ENCODE measurements at regions not wholly inside any gene's neighbourhood (a gene's known extent, or its start where the extent isn't known, plus 50 kb on each side); places are given as distances from the start of the nearest gene placed in this dataset.

DNA sequence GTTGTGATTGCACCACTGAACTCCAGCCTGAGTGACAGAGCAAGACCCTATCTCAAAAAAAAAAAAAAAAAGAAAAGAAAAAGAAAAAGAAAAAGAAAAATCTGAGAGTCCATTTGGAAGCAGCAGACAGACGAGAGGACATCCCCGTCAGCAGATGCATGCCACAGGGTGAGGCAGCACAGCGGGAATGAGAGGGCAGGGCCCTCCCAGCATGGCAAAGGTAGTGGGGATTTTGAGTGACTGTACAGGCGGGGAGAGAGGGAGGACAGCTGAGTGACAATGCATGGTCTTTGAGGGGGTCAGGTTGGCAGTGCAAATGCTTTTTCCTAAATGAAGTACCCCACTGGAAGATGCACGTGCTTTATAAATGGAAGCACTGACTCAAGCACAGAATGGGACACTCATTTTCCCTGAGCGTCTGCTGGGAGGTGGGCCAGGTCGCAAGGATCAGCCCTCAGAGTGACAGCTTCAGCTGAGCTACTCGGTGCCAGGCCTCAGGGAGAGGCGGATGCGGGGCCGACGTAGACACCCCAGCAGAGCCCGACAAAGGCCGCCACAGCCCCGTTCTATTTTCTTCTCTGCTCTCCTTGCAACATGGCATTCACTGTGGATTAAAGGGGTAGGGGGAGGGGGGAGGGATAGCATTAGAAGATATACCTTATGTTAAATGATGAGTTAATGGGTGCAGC lies 113.5 kb downstream of the SHANK2 start:
- no peaks in the 10 kb centered on the region for H3K4me1 Mint-ChIP-seq (ENCODE audit: unreplicated experiment)
- H3K27ac Mint-ChIP-seq, result no peak overlapping the region
- no peak overlapping the region for H3K4me3 Mint-ChIP-seq
- TF ChIP-seq, protein P1, sequence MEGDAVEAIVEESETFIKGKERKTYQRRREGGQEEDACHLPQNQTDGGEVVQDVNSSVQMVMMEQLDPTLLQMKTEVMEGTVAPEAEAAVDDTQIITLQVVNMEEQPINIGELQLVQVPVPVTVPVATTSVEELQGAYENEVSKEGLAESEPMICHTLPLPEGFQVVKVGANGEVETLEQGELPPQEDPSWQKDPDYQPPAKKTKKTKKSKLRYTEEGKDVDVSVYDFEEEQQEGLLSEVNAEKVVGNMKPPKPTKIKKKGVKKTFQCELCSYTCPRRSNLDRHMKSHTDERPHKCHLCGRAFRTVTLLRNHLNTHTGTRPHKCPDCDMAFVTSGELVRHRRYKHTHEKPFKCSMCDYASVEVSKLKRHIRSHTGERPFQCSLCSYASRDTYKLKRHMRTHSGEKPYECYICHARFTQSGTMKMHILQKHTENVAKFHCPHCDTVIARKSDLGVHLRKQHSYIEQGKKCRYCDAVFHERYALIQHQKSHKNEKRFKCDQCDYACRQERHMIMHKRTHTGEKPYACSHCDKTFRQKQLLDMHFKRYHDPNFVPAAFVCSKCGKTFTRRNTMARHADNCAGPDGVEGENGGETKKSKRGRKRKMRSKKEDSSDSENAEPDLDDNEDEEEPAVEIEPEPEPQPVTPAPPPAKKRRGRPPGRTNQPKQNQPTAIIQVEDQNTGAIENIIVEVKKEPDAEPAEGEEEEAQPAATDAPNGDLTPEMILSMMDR (conservative IDR thresholded peaks at IDR 0.05), result no peak
- H3K27me3 Mint-ChIP-seq, result no peaks in the 10 kb centered on the region
- H3K9me3 Mint-ChIP-seq, result no peaks in the 10 kb centered on the region
- peaks cover 6% of the 10 kb centered on the region for H3K36me3 Mint-ChIP-seq
- no peak for DNase-seq (ENCODE audit: extremely low spot score, unreplicated experiment)

DNA sequence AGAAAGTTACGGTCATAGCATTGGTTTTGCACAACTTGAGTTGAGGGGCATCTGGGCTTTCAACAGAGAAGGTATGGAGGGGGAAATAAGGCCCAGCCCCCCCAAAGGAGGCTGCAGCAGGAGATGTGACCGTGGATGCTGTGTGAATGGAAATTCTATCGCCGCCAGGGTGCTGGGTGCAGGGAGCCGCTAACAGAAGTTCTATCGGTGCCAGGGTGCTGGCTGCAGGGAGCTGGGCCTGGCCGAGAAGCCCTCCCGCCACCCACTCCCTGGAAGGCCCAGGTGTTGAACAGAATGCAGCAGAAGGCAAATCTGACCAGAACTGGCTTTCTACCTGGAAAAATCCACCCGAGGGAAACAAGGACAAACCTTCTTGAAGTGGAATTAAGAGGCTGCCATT lies 115.0 kb downstream of the SHANK2 start:
- TF ChIP-seq, protein P1 (conservative IDR thresholded peaks at IDR 0.05), result no peak
- Mint-ChIP-seq H3K36me3 (peaks cover 6% of the 10 kb centered on the region), H3K9me3 (no peaks in the 10 kb centered on the region), H3K27ac (no peak overlapping the region), H3K4me3 (no peak overlapping the region), H3K4me1 (ENCODE audit: unreplicated experiment) (peaks cover 4% of the 10 kb centered on the region), H3K27me3 (no peaks in the 10 kb centered on the region)
- no peak for DNase-seq (ENCODE audit: extremely low spot score, unreplicated experiment)

DNA sequence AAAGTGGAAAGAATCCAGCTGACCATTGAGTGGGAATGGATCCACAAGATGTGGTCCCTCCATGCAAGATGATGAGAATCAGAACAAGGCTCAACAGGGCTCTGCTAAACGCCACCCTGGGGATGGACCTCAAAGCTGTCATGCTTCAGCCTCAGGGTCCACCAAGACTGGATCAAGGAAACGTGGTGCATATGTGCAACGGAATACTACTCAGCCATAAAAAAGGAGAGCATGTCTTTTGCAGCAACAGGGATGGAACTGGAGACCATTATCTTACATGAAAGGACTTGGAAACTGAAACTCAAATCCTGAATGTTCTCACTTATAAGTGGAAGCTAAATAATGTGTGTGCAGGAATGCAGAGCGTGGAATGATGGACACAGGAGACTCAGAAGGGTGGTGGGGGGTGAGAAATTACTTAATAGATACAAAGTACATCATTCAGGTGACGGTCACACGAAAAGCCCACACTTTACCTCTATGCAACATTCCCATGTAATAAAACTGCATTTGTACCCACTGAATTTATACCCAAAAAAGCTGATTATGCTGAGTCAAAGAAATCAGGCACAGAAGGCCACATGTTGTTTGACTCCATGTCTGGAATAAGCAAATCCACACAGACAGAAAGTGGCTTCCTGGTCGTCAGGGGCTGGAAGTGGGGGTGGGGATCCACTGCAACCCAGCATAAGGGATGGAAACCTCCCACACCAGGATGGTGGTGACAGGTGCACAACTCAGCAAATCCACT lies 116.1 kb downstream of the SHANK2 start:
- no peaks in the 10 kb centered on the region for H3K9me3 Mint-ChIP-seq
- TF ChIP-seq, protein P1 (conservative IDR thresholded peaks at IDR 0.05), result no peak
- H3K27ac Mint-ChIP-seq, result no peak overlapping the region
- no peaks in the 10 kb centered on the region for H3K27me3 Mint-ChIP-seq
- DNase-seq (ENCODE audit: extremely low spot score, unreplicated experiment), result no peak
- H3K4me1 Mint-ChIP-seq (ENCODE audit: unreplicated experiment), result peaks cover 13% of the 10 kb centered on the region
- peaks cover 6% of the 10 kb centered on the region for H3K36me3 Mint-ChIP-seq
- H3K4me3 Mint-ChIP-seq, result no peak overlapping the region

DNA sequence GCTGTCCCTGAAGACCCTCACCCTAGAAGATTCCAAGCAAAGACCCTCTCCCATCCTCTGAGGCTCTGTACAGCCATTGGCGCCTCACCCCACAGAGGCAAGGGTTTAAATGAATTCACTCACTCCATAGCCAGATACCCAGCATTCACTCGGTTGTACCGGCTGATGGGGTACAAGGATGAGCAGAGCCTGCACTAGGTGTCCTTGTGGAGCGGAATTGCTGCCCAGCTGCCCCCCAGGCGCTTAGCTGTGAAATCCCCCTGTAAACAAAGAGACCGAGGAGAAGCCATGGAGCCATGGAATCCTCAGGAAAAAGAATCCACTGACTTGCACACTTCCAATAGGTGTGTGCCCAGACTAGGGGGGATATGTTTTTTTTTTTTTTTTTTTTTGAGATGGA lies 117.3 kb downstream of the SHANK2 start:
- H3K4me1 Mint-ChIP-seq (ENCODE audit: unreplicated experiment), result peaks cover 14% of the 10 kb centered on the region
- no peak overlapping the region for H3K4me3 Mint-ChIP-seq

DNA sequence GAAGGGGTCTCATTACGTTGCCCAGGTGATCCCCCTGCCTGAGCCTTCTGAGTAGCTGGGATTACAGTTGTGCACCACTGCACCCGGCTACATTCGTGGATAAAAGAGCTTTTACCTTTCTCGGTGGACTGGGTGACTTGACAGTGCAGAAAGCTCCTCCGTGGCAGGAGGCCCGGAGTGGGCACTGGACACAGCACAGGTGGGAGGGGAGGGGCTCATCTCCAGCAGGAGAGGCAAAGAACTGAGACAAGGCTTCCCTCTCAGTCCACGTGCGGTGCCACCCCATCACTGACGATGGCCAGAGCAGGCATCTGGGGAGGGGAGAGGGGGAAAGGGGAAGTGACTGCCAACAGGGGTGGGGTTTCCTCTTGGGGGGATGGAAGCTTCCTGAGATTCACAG lies 118.4 kb downstream of the SHANK2 start:
- H3K27me3 Mint-ChIP-seq, result no peaks in the 10 kb centered on the region
- DNase-seq (ENCODE audit: extremely low spot score, unreplicated experiment), result no peak
- no peaks in the 10 kb centered on the region for H3K9me3 Mint-ChIP-seq
- peaks cover 6% of the 10 kb centered on the region for H3K36me3 Mint-ChIP-seq
- H3K4me3 Mint-ChIP-seq, result no peak overlapping the region
- H3K27ac Mint-ChIP-seq, result no peak overlapping the region
- TF ChIP-seq, protein P1 (conservative IDR thresholded peaks at IDR 0.05), result no peak
- peaks cover 14% of the 10 kb centered on the region for H3K4me1 Mint-ChIP-seq (ENCODE audit: unreplicated experiment)

More for the DNA sequence above, 117.3 kb downstream of the SHANK2 start:
- TF ChIP-seq, protein P1 (conservative IDR thresholded peaks at IDR 0.05), result no peak
- Mint-ChIP-seq H3K9me3 (no peaks in the 10 kb centered on the region), H3K27me3 (no peaks in the 10 kb centered on the region), H3K36me3 (peaks cover 6% of the 10 kb centered on the region), H3K27ac (no peak overlapping the region)
- no peak for DNase-seq (ENCODE audit: extremely low spot score, unreplicated experiment)
